DOHH2 (cell line): ENCODE measurements at regions not wholly inside any gene's neighbourhood (a gene's known extent, or its start where the extent isn't known, plus 50 kb on each side); places are given as distances from the start of the nearest gene placed in this dataset.

ENCODE experiments used
- EZH2phosphoT487 ChIP-seq: fragments of 200-600 bp; sonication (generic); IDR thresholded peaks from 2 replicates; pipeline ENCODE4 v1.6.1; 2017; ENCODE audit warnings: borderline replicate concordance, mild to moderate bottlenecking, antibody characterized with exemption, low read length, moderate library complexity, mixed read lengths
- TF ChIP-seq, protein P1 (sequence below): fragments of 200-600 bp; sonication (generic); IDR thresholded peaks from one replicate; pipeline ENCODE4 v1.5.1; 2014; ENCODE audit warnings: antibody characterized with exemption, mild to moderate bottlenecking, low read depth, low read length; ENCODE audit not compliant: poor library complexity, severe bottlenecking

DNA sequence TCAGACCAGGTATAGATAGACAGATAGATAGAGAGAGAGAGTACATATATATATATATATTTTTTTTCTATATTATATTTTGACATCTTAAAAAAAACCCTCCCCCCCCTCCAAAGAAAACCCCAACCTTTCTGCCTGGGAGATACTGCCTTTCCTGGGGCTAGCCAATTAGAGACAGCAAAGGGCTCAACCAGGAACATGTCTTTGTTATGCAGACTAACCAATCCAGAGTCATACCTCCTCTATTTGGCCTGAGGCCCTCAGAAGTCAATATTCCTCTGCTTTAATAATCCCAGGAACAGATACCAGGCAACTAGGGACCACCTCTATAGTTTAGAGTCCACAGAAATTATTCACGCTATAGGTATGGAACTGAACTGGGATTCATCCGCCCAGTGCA is 135.6 kb upstream of the MAD2L1 start:
- TF ChIP-seq, protein P1, sequence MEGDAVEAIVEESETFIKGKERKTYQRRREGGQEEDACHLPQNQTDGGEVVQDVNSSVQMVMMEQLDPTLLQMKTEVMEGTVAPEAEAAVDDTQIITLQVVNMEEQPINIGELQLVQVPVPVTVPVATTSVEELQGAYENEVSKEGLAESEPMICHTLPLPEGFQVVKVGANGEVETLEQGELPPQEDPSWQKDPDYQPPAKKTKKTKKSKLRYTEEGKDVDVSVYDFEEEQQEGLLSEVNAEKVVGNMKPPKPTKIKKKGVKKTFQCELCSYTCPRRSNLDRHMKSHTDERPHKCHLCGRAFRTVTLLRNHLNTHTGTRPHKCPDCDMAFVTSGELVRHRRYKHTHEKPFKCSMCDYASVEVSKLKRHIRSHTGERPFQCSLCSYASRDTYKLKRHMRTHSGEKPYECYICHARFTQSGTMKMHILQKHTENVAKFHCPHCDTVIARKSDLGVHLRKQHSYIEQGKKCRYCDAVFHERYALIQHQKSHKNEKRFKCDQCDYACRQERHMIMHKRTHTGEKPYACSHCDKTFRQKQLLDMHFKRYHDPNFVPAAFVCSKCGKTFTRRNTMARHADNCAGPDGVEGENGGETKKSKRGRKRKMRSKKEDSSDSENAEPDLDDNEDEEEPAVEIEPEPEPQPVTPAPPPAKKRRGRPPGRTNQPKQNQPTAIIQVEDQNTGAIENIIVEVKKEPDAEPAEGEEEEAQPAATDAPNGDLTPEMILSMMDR = no peak
- TF ChIP-seq EZH2phosphoT487 = no peak
